ENCODE measurements at regions not wholly inside any gene's neighbourhood (a gene's known extent, or its start where the extent isn't known, plus 50 kb on each side); places are given as distances from the start of the nearest gene placed in this dataset.

DNA sequence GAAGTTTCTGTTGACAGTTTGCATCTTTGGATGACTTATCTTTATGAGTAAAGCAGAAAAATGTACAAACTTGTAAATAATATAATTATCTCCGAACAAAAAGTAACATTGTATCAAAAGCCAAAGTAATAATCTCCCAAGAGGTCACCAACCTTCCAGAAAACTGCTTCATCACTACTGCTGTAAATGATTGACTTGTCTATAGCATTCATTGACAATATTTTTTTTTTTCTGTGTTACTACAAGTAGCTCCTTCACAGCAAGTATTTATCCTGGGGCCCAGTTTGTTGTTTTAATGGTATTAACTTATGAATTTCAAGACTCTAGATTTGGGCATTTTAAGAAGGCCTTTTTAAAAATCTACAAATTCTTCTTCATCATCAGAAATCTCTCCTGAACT, 242.4 kb downstream of the KLF12 start:
- DNase-seq (ENCODE audit: low spot score), result no peak
- TF ChIP-seq, protein P1, sequence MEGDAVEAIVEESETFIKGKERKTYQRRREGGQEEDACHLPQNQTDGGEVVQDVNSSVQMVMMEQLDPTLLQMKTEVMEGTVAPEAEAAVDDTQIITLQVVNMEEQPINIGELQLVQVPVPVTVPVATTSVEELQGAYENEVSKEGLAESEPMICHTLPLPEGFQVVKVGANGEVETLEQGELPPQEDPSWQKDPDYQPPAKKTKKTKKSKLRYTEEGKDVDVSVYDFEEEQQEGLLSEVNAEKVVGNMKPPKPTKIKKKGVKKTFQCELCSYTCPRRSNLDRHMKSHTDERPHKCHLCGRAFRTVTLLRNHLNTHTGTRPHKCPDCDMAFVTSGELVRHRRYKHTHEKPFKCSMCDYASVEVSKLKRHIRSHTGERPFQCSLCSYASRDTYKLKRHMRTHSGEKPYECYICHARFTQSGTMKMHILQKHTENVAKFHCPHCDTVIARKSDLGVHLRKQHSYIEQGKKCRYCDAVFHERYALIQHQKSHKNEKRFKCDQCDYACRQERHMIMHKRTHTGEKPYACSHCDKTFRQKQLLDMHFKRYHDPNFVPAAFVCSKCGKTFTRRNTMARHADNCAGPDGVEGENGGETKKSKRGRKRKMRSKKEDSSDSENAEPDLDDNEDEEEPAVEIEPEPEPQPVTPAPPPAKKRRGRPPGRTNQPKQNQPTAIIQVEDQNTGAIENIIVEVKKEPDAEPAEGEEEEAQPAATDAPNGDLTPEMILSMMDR (IDR thresholded peaks at IDR 0.05; ENCODE audit: unreplicated experiment), result no peak
- H3K4me3 Mint-ChIP-seq (ENCODE audit: unreplicated experiment), result no peak overlapping the region
- no peaks in the 10 kb centered on the region for H3K27me3 Mint-ChIP-seq (ENCODE audit: unreplicated experiment)
- no peak overlapping the region for H3K27ac Mint-ChIP-seq (ENCODE audit: unreplicated experiment)
- no peaks in the 10 kb centered on the region for H3K36me3 Mint-ChIP-seq (ENCODE audit: low read depth, unreplicated experiment)
- H3K9me3 Mint-ChIP-seq (ENCODE audit: unreplicated experiment), result no peaks in the 10 kb centered on the region
- H3K4me1 Mint-ChIP-seq (ENCODE audit: unreplicated experiment), result peaks cover 4% of the 10 kb centered on the region

DNA sequence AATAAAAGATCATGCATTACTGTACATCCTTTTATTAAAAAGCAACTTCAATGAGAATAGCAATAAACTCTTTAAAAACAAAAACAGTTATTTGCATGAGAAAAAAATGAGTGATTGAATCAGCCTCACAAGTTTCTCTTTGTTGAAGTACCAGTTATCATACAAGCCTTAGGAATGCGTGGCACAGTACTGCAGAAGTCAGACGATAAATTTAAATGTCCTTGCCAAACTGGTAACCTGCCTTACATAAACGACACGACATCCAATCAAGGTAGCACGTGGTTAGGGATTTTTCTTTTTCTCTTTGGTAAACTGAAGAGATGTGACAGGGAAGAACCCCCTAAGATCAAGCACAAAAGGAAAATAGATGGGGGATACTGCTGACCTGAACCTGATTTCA, 251.0 kb downstream of the KLF12 start:
- TF ChIP-seq, protein P1 (IDR thresholded peaks at IDR 0.05; ENCODE audit: unreplicated experiment), result no peak
- Mint-ChIP-seq H3K36me3 (ENCODE audit: low read depth, unreplicated experiment) (no peaks in the 10 kb centered on the region), H3K4me1 (ENCODE audit: unreplicated experiment) (no peaks in the 10 kb centered on the region), H3K27ac (ENCODE audit: unreplicated experiment) (no peak overlapping the region), H3K27me3 (ENCODE audit: unreplicated experiment) (peaks cover 2% of the 10 kb centered on the region), H3K9me3 (ENCODE audit: unreplicated experiment) (no peaks in the 10 kb centered on the region), H3K4me3 (ENCODE audit: unreplicated experiment) (no peak overlapping the region)
- DNase-seq (ENCODE audit: low spot score), result no peak

DNA sequence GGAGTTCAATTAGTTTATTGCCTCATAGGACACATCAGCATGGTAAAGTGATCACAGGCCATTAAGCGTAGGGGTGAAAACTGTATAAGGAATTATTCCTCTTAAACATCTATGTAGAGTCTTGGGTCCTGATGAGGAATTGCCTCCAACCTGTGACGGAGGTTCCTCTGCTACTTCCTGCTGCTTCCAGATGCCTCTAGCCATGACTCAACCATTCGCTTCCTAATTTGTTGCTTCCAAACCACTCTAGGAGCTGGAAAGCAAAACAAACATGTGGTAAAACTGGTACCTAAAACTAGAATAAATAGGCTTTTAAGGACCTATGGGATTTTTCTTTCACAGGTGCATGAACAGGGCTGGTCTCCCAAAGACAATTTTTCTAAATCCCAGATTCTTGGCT, 253.8 kb downstream of the KLF12 start:
- H3K27ac Mint-ChIP-seq (ENCODE audit: unreplicated experiment), result no peak overlapping the region
- H3K4me1 Mint-ChIP-seq (ENCODE audit: unreplicated experiment), result peaks cover 4% of the 10 kb centered on the region
- no peak for DNase-seq (ENCODE audit: low spot score)
- peaks cover 2% of the 10 kb centered on the region for H3K27me3 Mint-ChIP-seq (ENCODE audit: unreplicated experiment)
- no peaks in the 10 kb centered on the region for H3K9me3 Mint-ChIP-seq (ENCODE audit: unreplicated experiment)
- no peaks in the 10 kb centered on the region for H3K36me3 Mint-ChIP-seq (ENCODE audit: low read depth, unreplicated experiment)
- TF ChIP-seq, protein P1 (IDR thresholded peaks at IDR 0.05; ENCODE audit: unreplicated experiment), result no peak
- no peak overlapping the region for H3K4me3 Mint-ChIP-seq (ENCODE audit: unreplicated experiment)

DNA sequence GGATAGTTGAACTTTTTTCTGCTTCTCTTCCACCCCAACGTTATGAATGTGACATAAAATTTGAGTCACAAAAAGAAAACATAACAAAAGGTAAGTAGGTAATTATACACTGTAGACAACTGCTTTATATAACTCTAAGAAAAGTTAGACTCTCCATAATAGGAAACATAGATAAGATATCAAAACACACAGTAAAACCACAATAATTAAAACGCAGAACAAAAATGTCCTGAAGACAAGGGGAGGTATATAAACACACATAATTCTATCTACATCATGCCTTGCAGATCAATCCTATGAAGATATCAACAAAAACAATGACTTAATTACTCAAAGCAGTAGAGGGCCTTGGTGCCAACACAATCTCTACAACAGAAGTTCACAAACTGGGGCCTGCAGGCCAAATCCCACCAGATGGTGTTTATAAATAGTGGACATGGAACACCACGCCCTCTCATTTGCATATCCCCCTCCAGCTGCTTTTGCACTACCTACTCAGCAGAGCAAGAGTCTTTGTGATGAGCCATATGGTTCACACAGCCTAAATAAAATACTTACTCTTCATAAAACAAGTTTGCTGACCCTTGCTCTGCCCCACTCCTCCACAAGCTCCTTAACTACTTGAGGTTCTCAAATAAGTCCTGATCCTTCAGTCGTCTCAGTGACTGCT, 254.7 kb downstream of the KLF12 start:
- TF ChIP-seq, protein P1 (IDR thresholded peaks at IDR 0.05; ENCODE audit: unreplicated experiment), result no peak
- H3K27me3 Mint-ChIP-seq (ENCODE audit: unreplicated experiment), result peaks cover 2% of the 10 kb centered on the region
- DNase-seq (ENCODE audit: low spot score), result no peak
- H3K27ac Mint-ChIP-seq (ENCODE audit: unreplicated experiment), result no peak overlapping the region
- no peaks in the 10 kb centered on the region for H3K36me3 Mint-ChIP-seq (ENCODE audit: low read depth, unreplicated experiment)
- no peaks in the 10 kb centered on the region for H3K9me3 Mint-ChIP-seq (ENCODE audit: unreplicated experiment)
- H3K4me3 Mint-ChIP-seq (ENCODE audit: unreplicated experiment), result no peak overlapping the region
- H3K4me1 Mint-ChIP-seq (ENCODE audit: unreplicated experiment), result peaks cover 4% of the 10 kb centered on the region

DNA sequence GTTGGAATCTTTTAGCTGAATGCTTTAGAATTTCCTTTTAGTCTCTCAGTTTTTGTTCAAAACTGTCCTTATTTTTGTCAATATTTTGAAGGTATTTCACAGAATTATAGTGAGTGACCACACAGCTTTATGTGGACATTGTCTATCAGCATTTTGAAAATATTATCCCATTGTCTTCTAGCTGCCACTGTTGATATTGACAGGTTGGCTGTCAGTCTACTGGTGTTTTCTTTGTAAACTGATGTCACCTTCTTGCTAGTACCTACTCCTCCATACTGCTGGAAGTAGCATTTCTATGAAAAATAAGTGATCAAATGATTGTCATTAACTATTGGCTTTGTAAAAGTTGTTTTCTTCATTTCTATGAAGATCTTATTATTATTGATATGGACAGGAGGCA, 256.8 kb downstream of the KLF12 start:
- H3K27ac Mint-ChIP-seq (ENCODE audit: unreplicated experiment), result no peak overlapping the region
- no peaks in the 10 kb centered on the region for H3K9me3 Mint-ChIP-seq (ENCODE audit: unreplicated experiment)
- TF ChIP-seq, protein P1 (IDR thresholded peaks at IDR 0.05; ENCODE audit: unreplicated experiment), result no peak

More for the DNA sequence above, 256.8 kb downstream of the KLF12 start:
- Mint-ChIP-seq H3K4me3 (ENCODE audit: unreplicated experiment) (no peak overlapping the region), H3K36me3 (ENCODE audit: low read depth, unreplicated experiment) (no peaks in the 10 kb centered on the region), H3K4me1 (ENCODE audit: unreplicated experiment) (peaks cover 4% of the 10 kb centered on the region), H3K27me3 (ENCODE audit: unreplicated experiment) (peaks cover 2% of the 10 kb centered on the region)
- DNase-seq (ENCODE audit: low spot score), result no peak

All from endothelial cell (in vitro differentiated cells).